ENCODE measurements at regions not wholly inside any gene's neighbourhood (a gene's known extent, or its start where the extent isn't known, plus 50 kb on each side); places are given as distances from the start of the nearest gene placed in this dataset.

GRCh38 chr4:14100349-14100748 is 472.8 kb upstream of the BOD1L1 start (continued):
- TF ChIP-seq SIN3A (conservative IDR thresholded peaks at IDR 0.05 in 1 of 2, IDR thresholded peaks at IDR 0.05 in 1 of 2; ENCODE audit: low read depth in 1 of 2, low read length in 2 of 2) (no peak), POU5F1 (IDR thresholded peaks at IDR 0.05; ENCODE audit: low read depth, low read length) (no peak), EP300 (IDR thresholded peaks at IDR 0.05; ENCODE audit: borderline replicate concordance in 1 of 2, low read depth in 2 of 2, low read length in 2 of 2) (no peak), TAF7 (optimal IDR thresholded peaks at IDR 0.05; ENCODE audit: borderline replicate concordance, low read depth, low read length) (no peak), CHD7 (IDR thresholded peaks at IDR 0.05; ENCODE audit: insufficient replicate concordance, low read length) (no peak), POLR2AphosphoS5 (IDR thresholded peaks at IDR 0.05; ENCODE audit: low read depth, low read length) (no peak)

Measured in H1 (cell line).